Fibroblast of lung (primary cell): ENCODE measurements at regions not wholly inside any gene's neighbourhood (a gene's known extent, or its start where the extent isn't known, plus 50 kb on each side); places are given as distances from the start of the nearest gene placed in this dataset.

Experiments used
- DNase-seq, 2 donors: peaks; one replicate each; pipeline versions ENCODE4 v3.0.0 to v3.0.0-alpha.2; 2010; ENCODE audit warnings: low read depth in 2 of 2
- H2AFZ ChIP-seq: 2 replicates; pipeline ENCODE4 v1.5.1; 2012; ENCODE audit warnings: low read length, control low read depth, inconsistent platforms
- H3K27ac ChIP-seq: 2 replicates; pipeline ENCODE4 v1.5.1; 2011; ENCODE audit warnings: low read length, control low read depth; ENCODE audit not compliant: insufficient read depth
- H3K27me3 ChIP-seq: 2 replicates; pipeline ENCODE4 v1.5.1; 2011; ENCODE audit warnings: mild to moderate bottlenecking, low read length; ENCODE audit not compliant: control insufficient read depth, insufficient read depth
- H3K36me3 ChIP-seq: 2 replicates; pipeline ENCODE4 v1.5.1; 2011; ENCODE audit warnings: low read length; ENCODE audit not compliant: control insufficient read depth, insufficient read depth
- H3K4me1 ChIP-seq: 2 replicates; pipeline ENCODE4 v1.5.1; 2011; ENCODE audit warnings: low read length; ENCODE audit not compliant: control insufficient read depth, insufficient read depth; ENCODE audit errors: extremely low read depth
- H3K4me2 ChIP-seq: 2 replicates; pipeline ENCODE4 v1.5.1; 2011; ENCODE audit warnings: low read length, control low read depth; ENCODE audit not compliant: insufficient read depth; ENCODE audit errors: extremely low read depth
- H3K4me3 ChIP-seq, 4 experiments: fragments of 200-600 bp in 1 of 4; sonication (generic) in 1 of 4; replicated peaks in 1 of 4; 2 replicates each; pipeline ENCODE4 v1.5.1; 2011 to 2016; ENCODE audit warnings: low read length in 4 of 4, low read depth in 3 of 4, mild to moderate bottlenecking in 3 of 4, control low read depth in 2 of 4, inconsistent platforms in 1 of 4, mixed read lengths in 1 of 4; ENCODE audit not compliant: insufficient read depth in 1 of 4; ENCODE audit errors: control extremely low read depth in 1 of 4
- H3K79me2 ChIP-seq: 2 replicates; pipeline ENCODE4 v1.5.1; 2012; ENCODE audit warnings: mild to moderate bottlenecking, low read length, inconsistent platforms; ENCODE audit not compliant: control insufficient read depth, insufficient read depth
- H3K9ac ChIP-seq: 2 replicates; pipeline ENCODE4 v1.5.1; 2011; ENCODE audit warnings: mild to moderate bottlenecking, low read length, control low read depth; ENCODE audit not compliant: insufficient read depth
- H3K9me3 ChIP-seq: 2 replicates; pipeline ENCODE4 v1.5.1; 2012; ENCODE audit warnings: low read depth, low read length; ENCODE audit not compliant: control insufficient read depth, insufficient read depth
- H4K20me1 ChIP-seq: 2 replicates; pipeline ENCODE4 v1.5.1; 2011; ENCODE audit warnings: low read length; ENCODE audit not compliant: control insufficient read depth, insufficient read depth; ENCODE audit errors: extremely low read depth
- EZH2 ChIP-seq: IDR thresholded peaks from 2 replicates; pipeline ENCODE4 v1.5.1; 2012; ENCODE audit warnings: low read length, control low read depth, mild to moderate bottlenecking; ENCODE audit errors: missing control alignments
- TF ChIP-seq, protein P1 (sequence below), 2 donors: IDR thresholded peaks in 1 of 2; conservative IDR thresholded peaks in 1 of 2; 1 replicate in 1 of 2; 2 replicates in 1 of 2; pipeline ENCODE4 v1.5.1; 2011 to 2012; ENCODE audit warnings: low read length in 2 of 2, control low read depth in 1 of 2, inconsistent platforms in 1 of 2, low read depth in 1 of 2, mild to moderate bottlenecking in 1 of 2

DNA sequence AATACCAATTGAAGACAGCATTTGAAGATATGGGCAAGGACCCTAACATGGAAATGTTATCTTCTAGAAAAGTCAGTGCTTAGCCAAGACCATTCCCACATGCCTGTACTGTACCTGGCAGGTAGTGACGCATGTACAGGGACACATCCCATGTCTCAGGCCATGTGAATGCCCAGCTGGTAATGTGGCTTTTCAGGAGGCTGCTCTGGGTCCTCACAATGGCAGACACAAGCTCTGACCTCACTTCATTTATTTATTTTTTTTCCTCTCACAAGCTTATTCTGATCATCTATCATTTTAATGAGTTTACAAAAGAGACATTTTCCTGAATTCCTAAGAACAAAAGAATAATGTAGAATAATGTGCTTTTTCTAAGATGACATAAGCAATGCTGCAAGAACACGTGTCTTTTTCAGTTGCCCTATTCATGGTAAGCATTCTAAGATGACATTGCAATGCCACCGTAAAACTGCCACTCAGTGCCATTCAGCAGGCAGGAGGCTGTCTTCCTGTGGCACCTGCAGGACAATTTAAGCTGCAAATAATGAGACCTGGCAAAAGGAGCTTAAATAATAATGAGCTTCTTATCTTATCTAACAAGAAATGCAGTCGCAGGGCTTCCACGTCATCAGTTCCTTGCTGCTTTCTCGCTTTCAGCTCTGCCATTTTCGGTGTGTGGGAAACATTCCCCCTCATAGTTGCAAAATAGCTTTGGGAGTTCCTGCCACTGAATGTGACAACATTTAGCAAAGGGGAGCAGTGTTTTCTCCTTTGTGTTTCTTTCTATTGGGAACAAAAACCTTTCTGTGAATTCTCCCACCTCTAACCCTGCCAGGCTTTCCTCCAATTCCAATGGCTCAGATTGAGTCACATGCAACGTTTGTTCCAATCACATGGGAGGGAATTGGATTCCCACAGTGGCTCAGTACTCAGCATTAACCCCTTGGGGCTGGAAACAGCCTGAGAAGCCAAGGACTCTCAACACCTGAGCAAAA, 113.0 kb downstream of the SEC23IP start:
- Histone ChIP-seq H3K36me3 (no peaks in the 10 kb centered on the region), H3K79me2 (no peaks in the 10 kb centered on the region), H3K27ac (no peak overlapping the region), H3K4me3 (no peak overlapping the region), H4K20me1 (no peaks in the 10 kb centered on the region), H3K27me3 (no peaks in the 10 kb centered on the region), H3K4me1 (no peaks in the 10 kb centered on the region), H3K4me2 (no peak overlapping the region), H3K9ac (no peak overlapping the region), H3K9me3 (no peaks in the 10 kb centered on the region), H2AFZ (no peak overlapping the region)
- TF ChIP-seq, protein P1, sequence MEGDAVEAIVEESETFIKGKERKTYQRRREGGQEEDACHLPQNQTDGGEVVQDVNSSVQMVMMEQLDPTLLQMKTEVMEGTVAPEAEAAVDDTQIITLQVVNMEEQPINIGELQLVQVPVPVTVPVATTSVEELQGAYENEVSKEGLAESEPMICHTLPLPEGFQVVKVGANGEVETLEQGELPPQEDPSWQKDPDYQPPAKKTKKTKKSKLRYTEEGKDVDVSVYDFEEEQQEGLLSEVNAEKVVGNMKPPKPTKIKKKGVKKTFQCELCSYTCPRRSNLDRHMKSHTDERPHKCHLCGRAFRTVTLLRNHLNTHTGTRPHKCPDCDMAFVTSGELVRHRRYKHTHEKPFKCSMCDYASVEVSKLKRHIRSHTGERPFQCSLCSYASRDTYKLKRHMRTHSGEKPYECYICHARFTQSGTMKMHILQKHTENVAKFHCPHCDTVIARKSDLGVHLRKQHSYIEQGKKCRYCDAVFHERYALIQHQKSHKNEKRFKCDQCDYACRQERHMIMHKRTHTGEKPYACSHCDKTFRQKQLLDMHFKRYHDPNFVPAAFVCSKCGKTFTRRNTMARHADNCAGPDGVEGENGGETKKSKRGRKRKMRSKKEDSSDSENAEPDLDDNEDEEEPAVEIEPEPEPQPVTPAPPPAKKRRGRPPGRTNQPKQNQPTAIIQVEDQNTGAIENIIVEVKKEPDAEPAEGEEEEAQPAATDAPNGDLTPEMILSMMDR (conservative IDR thresholded peaks at IDR 0.05 in 1 of 2, IDR thresholded peaks at IDR 0.05 in 1 of 2; ENCODE audit: low read depth in 1 of 2, low read length in 2 of 2): no peak
- TF ChIP-seq EZH2: no peak
- peak in 1 of 2 donors; percentile 33 for DNase-seq

DNA sequence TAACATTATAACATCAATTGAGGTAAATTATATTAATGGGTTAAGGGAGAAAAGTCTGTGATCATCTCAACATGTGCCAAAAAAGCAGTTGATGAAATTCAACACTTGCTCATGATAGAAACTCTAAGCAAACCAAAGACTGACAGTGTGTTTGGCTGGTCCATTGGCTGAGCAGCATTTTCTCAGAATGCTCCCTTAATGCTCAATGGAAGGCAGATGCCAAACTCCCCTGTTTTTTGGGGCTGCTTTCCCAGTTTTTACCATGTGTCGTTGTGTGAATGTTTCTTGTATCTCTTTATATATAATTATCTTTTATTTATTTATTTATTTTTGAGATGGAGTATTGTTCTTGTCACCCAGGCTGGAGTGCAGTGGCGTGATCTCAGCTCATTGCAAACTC, 114.7 kb downstream of the SEC23IP start:
- no peak for DNase-seq
- H4K20me1 ChIP-seq: no peaks in the 10 kb centered on the region
- no peaks in the 10 kb centered on the region for H3K79me2 ChIP-seq

More for the DNA sequence above, 114.7 kb downstream of the SEC23IP start:
- no peaks in the 10 kb centered on the region for H3K4me1 ChIP-seq
- H3K36me3 ChIP-seq: no peaks in the 10 kb centered on the region
- no peak overlapping the region for H3K4me3 ChIP-seq
- no peaks in the 10 kb centered on the region for H3K27me3 ChIP-seq
- no peak overlapping the region for H3K9ac ChIP-seq
- H3K27ac ChIP-seq: no peak overlapping the region
- TF ChIP-seq, protein P1 (conservative IDR thresholded peaks at IDR 0.05 in 1 of 2, IDR thresholded peaks at IDR 0.05 in 1 of 2; ENCODE audit: low read depth in 1 of 2, low read length in 2 of 2): no peak
- no peak for TF ChIP-seq EZH2
- H2AFZ ChIP-seq: no peak overlapping the region
- no peak overlapping the region for H3K4me2 ChIP-seq
- no peaks in the 10 kb centered on the region for H3K9me3 ChIP-seq
